HepG2 (cell line): ENCODE measurements at regions not wholly inside any gene's neighbourhood (a gene's known extent, or its start where the extent isn't known, plus 50 kb on each side); places are given as distances from the start of the nearest gene placed in this dataset.

Experiments
- ATAC-seq: fragments of 200-7000 bp; cut with Tn5 transposase; 3 replicates; pipeline ENCODE4 v1.9.1; 2020; ENCODE audit warnings: mild to moderate bottlenecking, moderate library complexity
- BruUV-seq: library from RNA; stranded (reverse); fragments of 400-500 nt; replicated peaks from 2 replicates; lab custom pipeline; 2021; lab: Mats Ljungman, UMichigan
- CTCF ChIA-PET: fragments of 300-600 bp; formaldehyde crosslinking; extraction: SDS; loops from one replicate; lab custom pipeline; 2021; ENCODE audit warnings: low total read pairs, inconsistent platforms, low intra/inter-chr PET ratio; lab: Yijun Ruan, JAX
- POLR2A ChIA-PET: fragments of 350-600 bp; sonication (Branson Sonifier 250); formaldehyde crosslinking; loops from one replicate; lab custom pipeline; 2020; ENCODE audit warnings: antibody characterized with exemption, inconsistent platforms; lab: Yijun Ruan, JAX
- DNase-seq: peaks from one replicate; pipeline ENCODE4 v3.0.0-alpha.2; 2015; ENCODE audit warnings: low spot score
- FAIRE-seq: peaks from 3 replicates; lab custom pipeline; 2011; peaks lifted over from hg19 to GRCh38; lab: Jason Lieb, UNC
- H2AFZ ChIP-seq: one replicate; pipeline ENCODE4 v1.6.1; 2011; ENCODE audit warnings: low read length, inconsistent platforms
- H3K27ac ChIP-seq: fragments of 300-600 bp; 3 replicates; pipeline ENCODE4 v1.8.0; 2011; ENCODE audit warnings: mixed run types, mild to moderate bottlenecking, mixed read lengths, low read length, inconsistent platforms; ENCODE audit not compliant: insufficient read depth; ENCODE audit errors: extremely low read length
- H3K27me3 ChIP-seq, 2 experiments: fragments of 200-600 bp in 1 of 2; 2 replicates in 1 of 2; 3 replicates in 1 of 2; pipeline versions ENCODE4 v1.6.0 to v1.8.0; 2011; ENCODE audit warnings: low read length in 2 of 2, mild to moderate bottlenecking in 2 of 2, moderate library complexity in 2 of 2, inconsistent platforms in 1 of 2; ENCODE audit not compliant: insufficient read depth in 2 of 2, control insufficient read depth in 1 of 2
- H3K36me3 ChIP-seq, 2 experiments: fragments of 200-600 bp in 1 of 2; replicated peaks in 1 of 2; 2 replicates in 1 of 2; 3 replicates in 1 of 2; pipeline versions ENCODE4 v1.5.1 to v1.8.0; 2011; ENCODE audit warnings: low read length in 2 of 2, inconsistent platforms in 1 of 2; ENCODE audit not compliant: insufficient read depth in 2 of 2, control insufficient read depth in 1 of 2
- H3K4me1 ChIP-seq: 2 replicates; pipeline ENCODE4 v1.5.1; 2012; ENCODE audit warnings: low read length, inconsistent platforms; ENCODE audit not compliant: insufficient read depth
- H3K4me2 ChIP-seq: 2 replicates; pipeline ENCODE4 v1.6.0; 2011; ENCODE audit warnings: low read depth, low read length, inconsistent platforms
- H3K4me3 ChIP-seq, 3 experiments: fragments of 200-600 bp in 1 of 3; sonication (generic), shearing (Covaris generic) in 1 of 3; replicated peaks in 1 of 3; 2 replicates each; pipeline ENCODE4 v1.5.1; 2011 to 2016; ENCODE audit warnings: low read length in 3 of 3, inconsistent platforms in 2 of 3, low read depth in 2 of 3, mild to moderate bottlenecking in 2 of 3, control low read depth in 1 of 3, mixed read lengths in 1 of 3; ENCODE audit not compliant: insufficient read depth in 1 of 3
- H3K79me2 ChIP-seq: one replicate; pipeline ENCODE4 v1.6.1; 2011; ENCODE audit warnings: low read length, inconsistent platforms; ENCODE audit not compliant: insufficient read depth
- H3K9ac ChIP-seq: 2 replicates; pipeline ENCODE4 v1.6.0; 2011; ENCODE audit warnings: mild to moderate bottlenecking, low read depth, low read length, inconsistent platforms; ENCODE audit not compliant: insufficient read depth
- H3K9me3 ChIP-seq: 2 replicates; pipeline ENCODE4 v1.5.1; 2012; ENCODE audit warnings: mild to moderate bottlenecking, low read length
- H4K20me1 ChIP-seq: 2 replicates; pipeline ENCODE4 v1.6.0; 2011; ENCODE audit warnings: inconsistent platforms, mild to moderate bottlenecking, low read length, moderate library complexity; ENCODE audit not compliant: insufficient read depth
- HMGA1 ChIP-seq: sonication (generic); formaldehyde crosslinking; conservative IDR thresholded peaks from 2 replicates; pipeline ENCODE4 v1.4.0; 2020; ENCODE audit warnings: missing genetic modification reagents
- IRF2 ChIP-seq: IDR thresholded peaks from 2 replicates; pipeline ENCODE4 v1.6.1; 2018; ENCODE audit warnings: missing genetic modification reagents, missing compliant biosample characterization
- MYNN ChIP-seq: sonication (generic); formaldehyde crosslinking; IDR thresholded peaks from 2 replicates; pipeline ENCODE4 v1.4.0; 2020; ENCODE audit warnings: mild to moderate bottlenecking, low read depth, missing genetic modification reagents
- PTBP1 ChIP-seq: fragments of 200-400 bp; formaldehyde crosslinking; IDR thresholded peaks from 2 replicates; pipeline ENCODE4 v1.6.1; 2018; ENCODE audit warnings: low read length, low read depth; ENCODE audit not compliant: poor library complexity, severe bottlenecking
- ZC3H4 ChIP-seq: sonication (generic); formaldehyde crosslinking; IDR thresholded peaks from 2 replicates; pipeline ENCODE4 v1.4.0; 2020; ENCODE audit warnings: missing genetic modification reagents, borderline replicate concordance
- ZMAT3 ChIP-seq: sonication (generic); formaldehyde crosslinking; conservative IDR thresholded peaks from 2 replicates; pipeline ENCODE4 v1.7.0; 2021; ENCODE audit warnings: missing genetic modification reagents
- ZNF367 ChIP-seq: sonication (generic); formaldehyde crosslinking; IDR thresholded peaks from 2 replicates; pipeline ENCODE4 v1.4.0; 2020; ENCODE audit warnings: missing genetic modification reagents, borderline replicate concordance
- in situ Hi-C: cut with HindIII; loops from 2 replicates; pipeline ENCODE4 v1.10.0; 2017; ENCODE audit warnings: low pct_unique_long_range_greater_than_20kb; ENCODE audit not compliant: extremely low pct_ligation_motif_present
- intact Hi-C: fragments of 100-400 bp; cut with micrococcal nuclease; formaldehyde crosslinking; loops from one replicate; pipeline ENCODE4 v1.10.0; 2022; ENCODE audit not compliant: unreplicated experiment
- TF ChIP-seq, protein P1 (sequence below): sonication (generic); formaldehyde crosslinking; IDR thresholded peaks from 2 replicates; pipeline ENCODE4 v1.4.0; 2020; ENCODE audit warnings: missing genetic modification reagents
- TF ChIP-seq, protein P2 (sequence below): sonication (generic); formaldehyde crosslinking; IDR thresholded peaks from 2 replicates; pipeline ENCODE4 v1.8.0; 2022; ENCODE audit warnings: missing genetic modification reagents, mild to moderate bottlenecking, inconsistent platforms, borderline replicate concordance
- TF ChIP-seq, protein P3 (sequence below): sonication (generic); formaldehyde crosslinking; IDR thresholded peaks from 2 replicates; pipeline ENCODE4 v1.8.0; 2022; ENCODE audit warnings: missing genetic modification reagents, mild to moderate bottlenecking, moderate library complexity, borderline replicate concordance
- TF ChIP-seq, protein P4 (sequence below): sonication (generic); formaldehyde crosslinking; IDR thresholded peaks from 2 replicates; pipeline ENCODE4 v1.9.0; 2021; ENCODE audit warnings: missing genetic modification reagents, mild to moderate bottlenecking, borderline replicate concordance
- TF ChIP-seq, protein P5 (sequence below): sonication (generic); formaldehyde crosslinking; conservative IDR thresholded peaks from 2 replicates; pipeline ENCODE4 v1.4.0; 2020; ENCODE audit warnings: missing genetic modification reagents
- TF ChIP-seq, protein P6 (sequence below): sonication (generic); formaldehyde crosslinking; IDR thresholded peaks from 2 replicates; pipeline ENCODE4 v1.4.0; 2020; ENCODE audit warnings: low read depth, mild to moderate bottlenecking, missing genetic modification reagents

DNA sequence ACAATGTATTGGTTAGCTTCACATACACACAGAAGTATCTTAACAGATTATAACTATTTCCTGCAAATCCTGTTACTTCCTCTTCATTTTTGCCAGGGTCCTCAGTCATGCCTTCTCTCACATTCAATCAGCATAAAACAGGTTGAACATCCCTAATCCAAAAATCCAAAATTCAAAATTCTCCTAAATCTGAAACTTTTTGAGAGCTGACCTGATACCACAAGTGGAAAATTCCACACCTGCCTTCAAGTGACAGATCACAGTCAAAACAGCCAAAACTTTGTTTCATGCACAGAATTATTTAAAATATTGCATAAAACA, 62.9 kb upstream of the FBXO28 start:
- FAIRE-seq (no peak), ATAC-seq (no peak), DNase-seq (no peak)
- Histone ChIP-seq H3K9ac (no peak overlapping the region), H3K27me3 (no peaks in the 10 kb centered on the region), H4K20me1 (no peaks in the 10 kb centered on the region), H3K79me2 (no peaks in the 10 kb centered on the region), H3K9me3 (no peaks in the 10 kb centered on the region), H3K4me2 (no peak overlapping the region), H3K4me1 (no peaks in the 10 kb centered on the region), H2AFZ (no peak overlapping the region), H3K27ac (no peak overlapping the region), H3K4me3 (no peak overlapping the region), H3K36me3 (no peaks in the 10 kb centered on the region)
- intact Hi-C loops (loop anchor here (2.0 kb wide), 1 partner anchor 352 kb away; no protein-coding TSS in a partner anchor), in situ Hi-C loops (loop anchor here (5.0 kb wide), 1 partner anchor 354 kb away; no protein-coding TSS in a partner anchor)
- ChIA-PET POLR2A (no interaction called here), CTCF (interaction anchor here (1.2 to 1.8 kb wide), 3 partner anchors 239 to 354 kb away, joined by 4 to 9 read pairs (median 9); no protein-coding TSS in a partner anchor)
- BruUV-seq: no TSS peak
- TF ChIP-seq IRF2 (CRISPR knock-in tag) (no peak), ZC3H4 (CRISPR knock-in tag) (no peak), HMGA1 (no peak), PTBP1 (no peak), MYNN (no peak), ZNF367 (no peak), ZMAT3 (CRISPR knock-in tag) (no peak)
- TF ChIP-seq, protein P1, sequence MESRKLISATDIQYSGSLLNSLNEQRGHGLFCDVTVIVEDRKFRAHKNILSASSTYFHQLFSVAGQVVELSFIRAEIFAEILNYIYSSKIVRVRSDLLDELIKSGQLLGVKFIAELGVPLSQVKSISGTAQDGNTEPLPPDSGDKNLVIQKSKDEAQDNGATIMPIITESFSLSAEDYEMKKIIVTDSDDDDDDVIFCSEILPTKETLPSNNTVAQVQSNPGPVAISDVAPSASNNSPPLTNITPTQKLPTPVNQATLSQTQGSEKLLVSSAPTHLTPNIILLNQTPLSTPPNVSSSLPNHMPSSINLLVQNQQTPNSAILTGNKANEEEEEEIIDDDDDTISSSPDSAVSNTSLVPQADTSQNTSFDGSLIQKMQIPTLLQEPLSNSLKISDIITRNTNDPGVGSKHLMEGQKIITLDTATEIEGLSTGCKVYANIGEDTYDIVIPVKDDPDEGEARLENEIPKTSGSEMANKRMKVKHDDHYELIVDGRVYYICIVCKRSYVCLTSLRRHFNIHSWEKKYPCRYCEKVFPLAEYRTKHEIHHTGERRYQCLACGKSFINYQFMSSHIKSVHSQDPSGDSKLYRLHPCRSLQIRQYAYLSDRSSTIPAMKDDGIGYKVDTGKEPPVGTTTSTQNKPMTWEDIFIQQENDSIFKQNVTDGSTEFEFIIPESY: no peak
- TF ChIP-seq, protein P2, sequence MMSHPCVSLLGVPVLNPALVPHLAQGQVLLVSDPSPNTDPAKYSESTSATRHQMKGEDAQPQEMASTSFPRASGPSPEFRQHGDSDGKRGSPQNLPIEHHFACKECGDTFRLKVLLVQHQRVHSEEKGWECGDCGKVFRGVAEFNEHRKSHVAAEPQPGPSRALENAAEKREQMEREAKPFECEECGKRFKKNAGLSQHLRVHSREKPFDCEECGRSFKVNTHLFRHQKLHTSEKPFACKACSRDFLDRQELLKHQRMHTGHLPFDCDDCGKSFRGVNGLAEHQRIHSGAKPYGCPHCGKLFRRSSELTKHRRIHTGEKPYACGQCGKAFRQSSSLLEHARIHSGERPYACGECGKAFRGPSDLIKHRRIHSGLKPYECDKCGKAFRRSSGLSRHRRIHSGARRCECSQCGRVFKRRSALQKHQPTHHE (CRISPR knock-in tag): no peak
- TF ChIP-seq, protein P3, sequence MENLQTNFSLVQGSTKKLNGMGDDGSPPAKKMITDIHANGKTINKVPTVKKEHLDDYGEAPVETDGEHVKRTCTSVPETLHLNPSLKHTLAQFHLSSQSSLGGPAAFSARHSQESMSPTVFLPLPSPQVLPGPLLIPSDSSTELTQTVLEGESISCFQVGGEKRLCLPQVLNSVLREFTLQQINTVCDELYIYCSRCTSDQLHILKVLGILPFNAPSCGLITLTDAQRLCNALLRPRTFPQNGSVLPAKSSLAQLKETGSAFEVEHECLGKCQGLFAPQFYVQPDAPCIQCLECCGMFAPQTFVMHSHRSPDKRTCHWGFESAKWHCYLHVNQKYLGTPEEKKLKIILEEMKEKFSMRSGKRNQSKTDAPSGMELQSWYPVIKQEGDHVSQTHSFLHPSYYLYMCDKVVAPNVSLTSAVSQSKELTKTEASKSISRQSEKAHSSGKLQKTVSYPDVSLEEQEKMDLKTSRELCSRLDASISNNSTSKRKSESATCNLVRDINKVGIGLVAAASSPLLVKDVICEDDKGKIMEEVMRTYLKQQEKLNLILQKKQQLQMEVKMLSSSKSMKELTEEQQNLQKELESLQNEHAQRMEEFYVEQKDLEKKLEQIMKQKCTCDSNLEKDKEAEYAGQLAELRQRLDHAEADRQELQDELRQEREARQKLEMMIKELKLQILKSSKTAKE (CRISPR knock-in tag): no peak
- TF ChIP-seq, protein P4, sequence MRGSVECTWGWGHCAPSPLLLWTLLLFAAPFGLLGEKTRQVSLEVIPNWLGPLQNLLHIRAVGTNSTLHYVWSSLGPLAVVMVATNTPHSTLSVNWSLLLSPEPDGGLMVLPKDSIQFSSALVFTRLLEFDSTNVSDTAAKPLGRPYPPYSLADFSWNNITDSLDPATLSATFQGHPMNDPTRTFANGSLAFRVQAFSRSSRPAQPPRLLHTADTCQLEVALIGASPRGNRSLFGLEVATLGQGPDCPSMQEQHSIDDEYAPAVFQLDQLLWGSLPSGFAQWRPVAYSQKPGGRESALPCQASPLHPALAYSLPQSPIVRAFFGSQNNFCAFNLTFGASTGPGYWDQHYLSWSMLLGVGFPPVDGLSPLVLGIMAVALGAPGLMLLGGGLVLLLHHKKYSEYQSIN (CRISPR knock-in tag): no peak
- TF ChIP-seq, protein P5, sequence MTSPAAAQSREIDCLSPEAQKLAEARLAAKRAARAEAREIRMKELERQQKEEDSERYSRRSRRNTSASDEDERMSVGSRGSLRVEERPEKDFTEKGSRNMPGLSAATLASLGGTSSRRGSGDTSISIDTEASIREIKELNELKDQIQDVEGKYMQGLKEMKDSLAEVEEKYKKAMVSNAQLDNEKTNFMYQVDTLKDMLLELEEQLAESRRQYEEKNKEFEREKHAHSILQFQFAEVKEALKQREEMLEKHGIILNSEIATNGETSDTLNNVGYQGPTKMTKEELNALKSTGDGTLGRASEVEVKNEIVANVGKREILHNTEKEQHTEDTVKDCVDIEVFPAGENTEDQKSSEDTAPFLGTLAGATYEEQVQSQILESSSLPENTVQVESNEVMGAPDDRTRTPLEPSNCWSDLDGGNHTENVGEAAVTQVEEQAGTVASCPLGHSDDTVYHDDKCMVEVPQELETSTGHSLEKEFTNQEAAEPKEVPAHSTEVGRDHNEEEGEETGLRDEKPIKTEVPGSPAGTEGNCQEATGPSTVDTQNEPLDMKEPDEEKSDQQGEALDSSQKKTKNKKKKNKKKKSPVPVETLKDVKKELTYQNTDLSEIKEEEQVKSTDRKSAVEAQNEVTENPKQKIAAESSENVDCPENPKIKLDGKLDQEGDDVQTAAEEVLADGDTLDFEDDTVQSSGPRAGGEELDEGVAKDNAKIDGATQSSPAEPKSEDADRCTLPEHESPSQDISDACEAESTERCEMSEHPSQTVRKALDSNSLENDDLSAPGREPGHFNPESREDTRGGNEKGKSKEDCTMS (CRISPR knock-in tag): no peak
- TF ChIP-seq, protein P6, sequence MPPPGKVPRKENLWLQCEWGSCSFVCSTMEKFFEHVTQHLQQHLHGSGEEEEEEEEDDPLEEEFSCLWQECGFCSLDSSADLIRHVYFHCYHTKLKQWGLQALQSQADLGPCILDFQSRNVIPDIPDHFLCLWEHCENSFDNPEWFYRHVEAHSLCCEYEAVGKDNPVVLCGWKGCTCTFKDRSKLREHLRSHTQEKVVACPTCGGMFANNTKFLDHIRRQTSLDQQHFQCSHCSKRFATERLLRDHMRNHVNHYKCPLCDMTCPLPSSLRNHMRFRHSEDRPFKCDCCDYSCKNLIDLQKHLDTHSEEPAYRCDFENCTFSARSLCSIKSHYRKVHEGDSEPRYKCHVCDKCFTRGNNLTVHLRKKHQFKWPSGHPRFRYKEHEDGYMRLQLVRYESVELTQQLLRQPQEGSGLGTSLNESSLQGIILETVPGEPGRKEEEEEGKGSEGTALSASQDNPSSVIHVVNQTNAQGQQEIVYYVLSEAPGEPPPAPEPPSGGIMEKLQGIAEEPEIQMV (CRISPR knock-in tag): no peak
